T-cell (primary cell): ENCODE measurements at regions not wholly inside any gene's neighbourhood (a gene's known extent, or its start where the extent isn't known, plus 50 kb on each side); places are given as distances from the start of the nearest gene placed in this dataset.
"Not testable (repeated sequence)": the region's sequence is repeated elsewhere in the genome, so short reads cannot be mapped to it uniquely, and the experiment has no call there.

Experiments used
- ATAC-seq, 4 experiments: fragments of 200-7000 bp in 3 of 4; fragments of 150-1000 bp in 1 of 4; cut with Tn5 transposase; replicated peaks in 1 of 4; 1 replicate in 3 of 4; 2 replicates in 1 of 4; pipeline ENCODE4 v1.10.0; 2021; ENCODE audit warnings: moderate library complexity in 3 of 4, mild to moderate bottlenecking in 2 of 4, moderate number of reproducible peaks in 1 of 4
- CTCF ChIA-PET, 2 donors: fragments of 300-600 bp; sonication (Branson Sonifier 250); formaldehyde crosslinking; loops; one replicate each; lab custom pipeline; 2022; ENCODE audit warnings: antibody characterized with exemption in 2 of 2; lab: Charles Lee
- POLR2A ChIA-PET, 2 donors: fragments of 300-600 bp; sonication (Branson Sonifier 250); formaldehyde crosslinking; loops; one replicate each; lab custom pipeline; 2022; ENCODE audit warnings: antibody characterized with exemption in 2 of 2; lab: Charles Lee
- DNase-seq, 35 experiments: peaks; one replicate each; pipeline versions ENCODE4 v3.0.0 to v3.0.0-alpha.2; 2013 to 2023
- H3K27ac ChIP-seq: one replicate; pipeline ENCODE4 v1.5.1; 2013; ENCODE audit warnings: low read length
- H3K27me3 ChIP-seq, 2 experiments: replicated peaks in 1 of 2; 1 replicate in 1 of 2; 2 replicates in 1 of 2; pipeline versions ENCODE4 v1.6.1 to v1.7.0; 2013; ENCODE audit warnings: low read length in 1 of 2, mixed read lengths in 1 of 2; ENCODE audit not compliant: control insufficient read depth in 2 of 2, insufficient read depth in 2 of 2; ENCODE audit errors: extremely low read depth in 1 of 2
- H3K36me3 ChIP-seq, 2 donors: 1 replicate in 1 of 2; 2 replicates in 1 of 2; pipeline versions ENCODE4 v1.6.1 to v1.7.0; 2013; ENCODE audit warnings: low read length in 1 of 2; ENCODE audit not compliant: control insufficient read depth in 2 of 2, insufficient read depth in 1 of 2; ENCODE audit errors: extremely low read depth in 1 of 2
- H3K4me1 ChIP-seq, 2 experiments: 1 replicate in 1 of 2; 2 replicates in 1 of 2; pipeline versions ENCODE4 v1.6.1 to v1.7.0; 2013; ENCODE audit warnings: low read length in 2 of 2, mixed read lengths in 1 of 2; ENCODE audit not compliant: insufficient read depth in 2 of 2, control insufficient read depth in 1 of 2; ENCODE audit errors: extremely low read depth in 1 of 2
- H3K4me3 ChIP-seq, 2 donors: 1 replicate in 1 of 2; 2 replicates in 1 of 2; pipeline versions ENCODE4 v1.5.1 to v1.7.0; 2013; ENCODE audit warnings: mild to moderate bottlenecking in 2 of 2, low read length in 1 of 2, moderate library complexity in 1 of 2; ENCODE audit not compliant: control insufficient read depth in 1 of 2; ENCODE audit errors: extremely low read depth in 1 of 2
- H3K9me3 ChIP-seq: 2 replicates; pipeline ENCODE4 v1.7.0; 2013
- H3K27ac Mint-ChIP-seq, 2 donors: one replicate each; pipeline ENCODE4 v1.8.0; 2020 to 2021; ENCODE audit warnings: mild to moderate bottlenecking in 2 of 2, mixed read lengths in 2 of 2
- H3K27me3 Mint-ChIP-seq, 2 donors: one replicate each; pipeline ENCODE4 v1.8.0; 2021 to 2022; ENCODE audit warnings: mixed read lengths in 2 of 2
- H3K36me3 Mint-ChIP-seq: one replicate; pipeline ENCODE4 v1.8.0; 2021; ENCODE audit warnings: mixed read lengths
- H3K4me1 Mint-ChIP-seq, 3 donors: one replicate each; pipeline ENCODE4 v1.8.0; 2020 to 2022; ENCODE audit warnings: mixed read lengths in 3 of 3, mild to moderate bottlenecking in 1 of 3
- H3K4me3 Mint-ChIP-seq, 3 donors: one replicate each; pipeline ENCODE4 v1.8.0; 2020 to 2022; ENCODE audit warnings: mild to moderate bottlenecking in 3 of 3, mixed read lengths in 3 of 3, moderate library complexity in 3 of 3
- H3K9me3 Mint-ChIP-seq, 3 donors: one replicate each; pipeline ENCODE4 v1.8.0; 2020 to 2022; ENCODE audit warnings: mixed read lengths in 3 of 3
- WGBS: methylation state at CpG from one replicate; pipeline ENCODE4 v1.1.5; 2013; ENCODE audit warnings: missing lambda C conversion rate; ENCODE audit not compliant: insufficient coverage; 5-methylcytosine and 5-hydroxymethylcytosine counted together

DNA sequence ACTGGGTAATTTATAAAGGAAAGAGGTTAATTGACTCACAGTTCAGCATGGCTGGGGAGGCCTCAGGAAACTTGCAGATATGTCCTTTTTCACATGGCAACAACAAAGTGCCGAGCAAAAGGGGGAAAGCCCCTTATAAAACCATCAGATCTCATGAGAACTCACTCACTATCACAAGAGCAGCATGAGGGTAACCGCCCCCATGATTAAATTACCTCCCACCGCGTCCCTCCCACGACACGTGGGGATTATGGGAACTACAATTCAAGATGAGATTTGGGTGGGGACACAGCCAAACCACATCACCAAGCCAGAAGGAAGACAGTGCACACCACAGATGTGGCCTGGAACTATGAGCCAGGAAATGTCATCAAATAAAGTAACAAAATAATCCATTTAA, 292.8 kb downstream of the FOXO1 start:
- CTCF ChIA-PET, H3K36me3 Mint-ChIP-seq, POLR2A ChIA-PET, H3K4me3 ChIP-seq, H3K27me3 ChIP-seq, H3K27ac ChIP-seq, H3K27me3 Mint-ChIP-seq, H3K36me3 ChIP-seq, H3K9me3 ChIP-seq: not testable (repeated sequence)
- Mint-ChIP-seq H3K9me3 (peaks cover 0 to 13% (median 7%) of the 10 kb centered on the region in 3 donors), H3K4me1 (peaks cover 59 to 68% (median 66%) of the 10 kb centered on the region in 3 donors), H3K27ac (peak overlapping the region; percentile 66 to 71), H3K4me3 (peak overlapping the region in 1 of 3 donors; percentile 58)
- ATAC-seq, result peak; percentile 31 to 83 (median 52)
- WGBS, result 0% methylated on average over 1 of the region's 6 CpGs
- peak in 24 of 35 experiments; percentile 5 to 61 (median 21) for DNase-seq
- peaks cover 5 to 33% of the 10 kb centered on the region in 2 experiments for H3K4me1 ChIP-seq

DNA sequence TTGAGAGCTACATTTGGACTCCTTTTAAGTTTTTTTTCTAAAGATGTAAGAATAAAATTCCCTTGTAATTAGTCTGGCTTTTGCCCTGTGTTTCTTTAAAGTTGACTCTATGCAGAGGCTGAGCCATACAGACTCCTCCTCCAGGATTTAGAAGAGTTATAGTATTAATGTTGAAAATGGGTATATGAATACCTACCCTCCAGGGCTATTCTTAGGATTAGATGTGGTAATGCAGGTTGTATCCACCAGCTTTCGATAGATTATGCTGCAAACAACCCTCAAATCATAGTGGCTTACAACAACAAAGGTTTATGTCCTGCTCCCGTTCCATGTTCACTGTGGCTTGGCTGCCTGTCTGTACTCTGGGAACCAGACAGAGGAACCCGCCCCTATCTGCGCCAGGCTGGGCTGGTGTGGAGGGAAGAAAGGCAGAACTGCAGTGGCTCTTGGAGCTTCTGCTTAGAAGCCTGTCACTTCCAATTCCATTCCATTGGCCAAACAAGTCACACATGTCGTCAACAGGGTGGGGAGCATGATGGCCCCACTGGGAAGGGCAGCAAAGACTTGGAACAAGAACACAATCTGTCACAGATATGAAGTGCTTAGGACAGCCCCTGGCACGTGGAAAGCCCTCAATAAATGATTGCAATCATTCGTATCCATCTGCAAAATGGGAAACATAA, 290.8 kb downstream of the FOXO1 start:
- no peaks in the 10 kb centered on the region for H3K36me3 ChIP-seq
- CTCF ChIA-PET, result interaction anchor here in 1 of 2 donors (0.5 kb wide), 1 partner anchor 401 kb away, joined by 3 read pairs; no protein-coding TSS in a partner anchor
- no peak overlapping the region for H3K4me3 ChIP-seq
- Mint-ChIP-seq H3K27ac (no peak overlapping the region), H3K4me1 (peaks cover 57 to 67% (median 65%) of the 10 kb centered on the region in 3 donors), H3K27me3 (no peaks in the 10 kb centered on the region), H3K4me3 (no peak overlapping the region), H3K9me3 (peaks cover 0 to 13% (median 7%) of the 10 kb centered on the region in 3 donors), H3K36me3 (no peaks in the 10 kb centered on the region)
- POLR2A ChIA-PET, result interaction anchor here in 1 of 2 donors (0.5 kb wide), 2 partner anchors 174 to 284 kb away, joined by 3 read pairs; no protein-coding TSS in a partner anchor
- no peak for DNase-seq
- WGBS, result 87% methylated on average over 3 of the region's 7 CpGs
- no peaks in the 10 kb centered on the region for H3K27me3 ChIP-seq
- no peak for ATAC-seq
- no peak overlapping the region for H3K27ac ChIP-seq
- H3K9me3 ChIP-seq, result no peaks in the 10 kb centered on the region
- peaks cover 3 to 32% of the 10 kb centered on the region in 2 experiments for H3K4me1 ChIP-seq

DNA sequence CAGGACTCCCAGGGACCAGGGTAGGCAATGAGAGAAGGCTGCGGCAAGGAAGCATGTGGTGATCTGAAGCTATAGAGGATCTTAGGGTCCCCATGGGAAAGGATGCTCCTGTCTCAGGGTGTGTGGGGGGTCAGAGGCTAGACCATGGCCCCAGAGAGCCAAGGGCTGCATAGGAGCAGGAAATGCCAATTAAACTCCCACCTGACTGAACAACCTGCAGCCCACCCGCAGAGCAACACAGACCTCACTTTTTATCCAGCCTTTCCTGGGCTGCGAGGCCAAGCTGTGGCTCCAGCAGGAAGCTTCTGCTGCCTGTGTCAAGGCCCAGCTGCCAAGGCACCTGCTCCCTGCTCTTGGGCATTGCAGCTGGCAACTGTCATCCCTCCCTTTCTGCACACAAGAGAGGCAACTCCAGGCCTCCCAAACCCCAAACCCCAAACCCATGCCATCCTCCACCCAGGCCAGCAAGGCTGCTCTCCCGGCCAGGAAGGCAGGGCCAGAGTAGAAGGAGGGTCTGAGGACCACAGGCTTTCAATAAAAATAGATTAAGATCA, 290.1 kb downstream of the FOXO1 start:
- no peaks in the 10 kb centered on the region for H3K36me3 ChIP-seq
- Mint-ChIP-seq H3K36me3 (no peaks in the 10 kb centered on the region), H3K27ac (no peak overlapping the region), H3K9me3 (peaks cover 0 to 13% (median 7%) of the 10 kb centered on the region in 3 donors), H3K27me3 (no peaks in the 10 kb centered on the region), H3K4me1 (peaks cover 50 to 60% (median 58%) of the 10 kb centered on the region in 3 donors), H3K4me3 (no peak overlapping the region)
- ChIA-PET POLR2A (interaction anchor here in 1 of 2 donors (0.6 kb wide), 1 partner anchor 11 kb away, joined by 3 read pairs; no protein-coding TSS in a partner anchor), CTCF (no interaction called here)
- no peaks in the 10 kb centered on the region for H3K9me3 ChIP-seq
- H3K27me3 ChIP-seq, result no peaks in the 10 kb centered on the region
- DNase-seq (no peak), ATAC-seq (no peak)
- H3K4me1 ChIP-seq, result peaks cover 0 to 28% of the 10 kb centered on the region in 2 experiments
- H3K27ac ChIP-seq, result no peak overlapping the region
- WGBS, result 88% methylated on average over 3 of the region's 4 CpGs
- H3K4me3 ChIP-seq, result no peak overlapping the region

DNA sequence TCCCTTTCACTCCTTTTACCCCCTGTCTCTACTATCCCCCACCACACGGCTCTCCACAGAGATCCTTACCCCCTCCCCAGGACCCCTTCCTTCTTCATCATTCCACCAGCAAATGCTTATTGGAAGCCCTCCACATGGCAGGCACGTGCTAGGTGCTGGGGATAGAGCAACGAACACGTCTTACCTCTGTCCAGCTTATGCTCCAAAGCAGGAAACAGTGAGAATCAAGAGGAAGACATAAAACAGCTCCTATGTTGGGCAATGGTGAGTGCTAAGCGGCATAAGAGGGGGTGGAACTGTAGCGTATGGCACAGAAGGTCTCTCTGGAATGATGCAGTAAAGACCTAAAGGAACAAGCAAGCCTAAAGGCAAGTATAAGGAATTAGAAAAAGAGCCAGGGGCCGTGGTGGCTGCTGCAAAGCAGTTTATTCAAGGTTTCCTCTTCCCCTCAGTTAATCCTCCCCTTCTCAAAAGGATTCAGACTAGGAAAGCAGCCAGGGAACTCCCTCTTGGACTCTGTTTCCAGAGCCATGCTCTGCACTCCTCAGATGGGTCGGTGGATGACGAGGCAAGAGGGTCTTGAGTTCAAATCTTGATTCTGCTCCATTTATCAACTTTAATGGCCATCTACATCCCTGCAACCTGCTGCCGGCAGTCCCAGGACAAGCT, 289.4 kb downstream of the FOXO1 start:
- H3K4me1 ChIP-seq, result peaks cover 0 to 24% of the 10 kb centered on the region in 2 experiments
- Mint-ChIP-seq H3K4me1 (peaks cover 44 to 53% (median 52%) of the 10 kb centered on the region in 3 donors), H3K36me3 (no peaks in the 10 kb centered on the region), H3K9me3 (peaks cover 0 to 13% (median 7%) of the 10 kb centered on the region in 3 donors), H3K27ac (no peak overlapping the region), H3K27me3 (no peaks in the 10 kb centered on the region), H3K4me3 (no peak overlapping the region)
- H3K27me3 ChIP-seq, result no peaks in the 10 kb centered on the region
- no peak overlapping the region for H3K4me3 ChIP-seq
- DNase-seq, result no peak
- H3K27ac ChIP-seq, result no peak overlapping the region
- no peak for ATAC-seq
- ChIA-PET POLR2A (no interaction called here), CTCF (no interaction called here)
- H3K36me3 ChIP-seq, result no peaks in the 10 kb centered on the region
- WGBS, result 91% methylated on average over 9 of the region's 10 CpGs
- H3K9me3 ChIP-seq, result no peaks in the 10 kb centered on the region

DNA sequence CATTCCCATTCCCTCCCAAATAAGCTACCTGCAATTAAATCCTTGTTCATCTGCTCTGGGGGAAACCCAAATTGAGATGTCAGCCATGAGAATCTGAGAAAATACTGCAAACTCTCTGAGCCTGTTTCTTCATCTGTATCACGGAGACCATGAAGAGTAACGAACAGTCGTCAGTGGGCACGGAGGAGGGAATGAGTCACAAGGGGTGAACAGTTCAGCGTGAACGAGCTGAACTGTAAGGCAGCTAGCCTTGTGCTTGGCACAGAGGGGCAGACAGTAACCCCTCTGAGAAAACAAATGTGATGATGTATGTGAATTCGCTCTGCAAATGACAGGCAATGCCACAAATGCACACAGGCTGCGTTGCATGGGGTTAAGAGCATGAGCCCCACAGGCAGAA, 288.7 kb downstream of the FOXO1 start:
- Histone ChIP-seq H3K27me3 (no peaks in the 10 kb centered on the region), H3K9me3 (no peaks in the 10 kb centered on the region), H3K4me3 (no peak overlapping the region), H3K4me1 (peaks cover 0 to 22% of the 10 kb centered on the region in 2 experiments), H3K36me3 (no peaks in the 10 kb centered on the region), H3K27ac (no peak overlapping the region)
- ATAC-seq (peak in 3 of 4 experiments; percentile 37 to 63 (median 62)), DNase-seq (no peak)
- Mint-ChIP-seq H3K36me3 (no peaks in the 10 kb centered on the region), H3K9me3 (peaks cover 0 to 13% (median 7%) of the 10 kb centered on the region in 3 donors), H3K4me3 (no peak overlapping the region), H3K27ac (no peak overlapping the region), H3K27me3 (no peaks in the 10 kb centered on the region), H3K4me1 (peaks cover 37 to 52% (median 51%) of the 10 kb centered on the region in 3 donors)
- CTCF ChIA-PET, result no interaction called here
- 67% methylated on average over 8 of the region's 8 CpGs for WGBS
- POLR2A ChIA-PET, result no interaction called here

DNA sequence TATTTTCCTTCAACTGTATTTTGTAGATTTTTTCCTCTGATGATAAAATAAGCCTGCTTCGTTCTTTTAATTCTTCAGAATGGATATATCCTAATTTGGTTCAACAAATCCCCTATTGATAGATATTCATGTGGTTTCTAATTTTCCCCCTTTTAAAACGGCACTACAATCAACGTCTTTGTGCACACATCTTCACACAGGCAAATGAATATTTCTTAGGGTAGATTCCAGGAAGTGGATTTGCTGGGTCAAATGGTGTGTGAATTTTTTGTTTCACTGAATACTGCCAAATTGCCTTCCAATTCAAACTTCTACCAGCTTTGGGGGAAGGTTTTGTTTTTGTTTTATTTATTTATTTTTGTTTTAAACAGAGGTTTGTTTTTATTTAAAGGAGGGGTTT, 287.2 kb downstream of the FOXO1 start:
- no CpG with 5 or more reads among the region's 3 CpGs for WGBS
- POLR2A ChIA-PET, result no interaction called here

More for the DNA sequence above, 287.2 kb downstream of the FOXO1 start:
- H3K4me1 Mint-ChIP-seq, result peaks cover 29 to 47% (median 43%) of the 10 kb centered on the region in 3 donors
- H3K27ac Mint-ChIP-seq, result peak overlapping the region in 1 of 2 donors; percentile 23
- H3K27me3 Mint-ChIP-seq, result no peaks in the 10 kb centered on the region
- H3K4me1 ChIP-seq, result peaks cover 0 to 16% of the 10 kb centered on the region in 2 experiments
- peaks cover 0 to 3% (median 0%) of the 10 kb centered on the region in 3 donors for H3K9me3 Mint-ChIP-seq
- H3K9me3 ChIP-seq, result no peaks in the 10 kb centered on the region
- H3K4me3 ChIP-seq, result no peak overlapping the region
- no peaks in the 10 kb centered on the region for H3K36me3 Mint-ChIP-seq
- no peak overlapping the region for H3K4me3 Mint-ChIP-seq
- CTCF ChIA-PET, result no interaction called here
- no peak overlapping the region for H3K27ac ChIP-seq
- ATAC-seq (no peak), DNase-seq (no peak)
- no peaks in the 10 kb centered on the region for H3K27me3 ChIP-seq
- no peaks in the 10 kb centered on the region for H3K36me3 ChIP-seq
